ENCODE measurements at regions not wholly inside any gene's neighbourhood (a gene's known extent, or its start where the extent isn't known, plus 50 kb on each side); places are given as distances from the start of the nearest gene placed in this dataset.
"Not testable (repeated sequence)": the region's sequence is repeated elsewhere in the genome, so short reads cannot be mapped to it uniquely, and the experiment has no call there.

GRCh38 chr15:32253958-32254357 is 149.1 kb downstream of the GOLGA8K start:
- H3K4me3 Mint-ChIP-seq (ENCODE audit: unreplicated experiment); H3K27me3 Mint-ChIP-seq (ENCODE audit: unreplicated experiment); H3K4me1 Mint-ChIP-seq (ENCODE audit: low read depth, unreplicated experiment); H3K9me3 Mint-ChIP-seq (ENCODE audit: unreplicated experiment); DNase-seq; H3K27ac Mint-ChIP-seq (ENCODE audit: unreplicated experiment); H3K36me3 Mint-ChIP-seq (ENCODE audit: unreplicated experiment): not testable (repeated sequence)

DNA sequence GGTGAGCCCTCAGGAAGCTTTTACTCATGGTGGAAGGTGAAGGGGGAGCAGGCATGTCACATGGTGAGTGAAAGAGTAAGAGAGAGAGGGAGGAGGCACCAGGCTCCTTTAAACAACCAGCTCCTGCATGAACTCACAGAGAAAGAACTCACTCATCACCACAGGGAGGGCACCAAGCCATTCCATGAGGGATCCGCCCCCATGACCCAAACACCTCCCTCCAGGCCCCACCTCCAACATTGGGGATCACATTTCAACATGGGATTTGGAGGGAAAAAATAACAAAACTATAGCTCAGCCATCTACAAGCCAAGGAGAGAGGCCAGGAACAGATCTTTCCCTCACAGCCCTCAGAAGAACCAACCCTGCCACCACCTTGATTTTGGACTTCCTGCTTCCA is 153.9 kb downstream of the GOLGA8K start:
- H3K27me3 Mint-ChIP-seq (ENCODE audit: unreplicated experiment); H3K4me1 Mint-ChIP-seq (ENCODE audit: low read depth, unreplicated experiment); H3K36me3 Mint-ChIP-seq (ENCODE audit: unreplicated experiment); H3K9me3 Mint-ChIP-seq (ENCODE audit: unreplicated experiment); H3K27ac Mint-ChIP-seq (ENCODE audit: unreplicated experiment); H3K4me3 Mint-ChIP-seq (ENCODE audit: unreplicated experiment); DNase-seq: not testable (repeated sequence)

- H3K27me3 Mint-ChIP-seq (ENCODE audit: unreplicated experiment); H3K4me3 Mint-ChIP-seq (ENCODE audit: unreplicated experiment); H3K9me3 Mint-ChIP-seq (ENCODE audit: unreplicated experiment); H3K27ac Mint-ChIP-seq (ENCODE audit: unreplicated experiment); H3K4me1 Mint-ChIP-seq (ENCODE audit: low read depth, unreplicated experiment); DNase-seq; H3K36me3 Mint-ChIP-seq (ENCODE audit: unreplicated experiment): not testable (repeated sequence)
Observed at GRCh38 chr15:32243727-32244126, 159.4 kb downstream of the GOLGA8K start.

- Mint-ChIP-seq H3K27ac (ENCODE audit: unreplicated experiment) (peak overlapping the region; percentile 90), H3K4me3 (ENCODE audit: unreplicated experiment) (peak overlapping the region; percentile 74)
- DNase-seq; H3K36me3 Mint-ChIP-seq (ENCODE audit: unreplicated experiment); H3K9me3 Mint-ChIP-seq (ENCODE audit: unreplicated experiment); H3K4me1 Mint-ChIP-seq (ENCODE audit: low read depth, unreplicated experiment); H3K27me3 Mint-ChIP-seq (ENCODE audit: unreplicated experiment): not testable (repeated sequence)
Observed at GRCh38 chr15:32242780-32243528, 160.1 kb downstream of the GOLGA8K start.

DNA sequence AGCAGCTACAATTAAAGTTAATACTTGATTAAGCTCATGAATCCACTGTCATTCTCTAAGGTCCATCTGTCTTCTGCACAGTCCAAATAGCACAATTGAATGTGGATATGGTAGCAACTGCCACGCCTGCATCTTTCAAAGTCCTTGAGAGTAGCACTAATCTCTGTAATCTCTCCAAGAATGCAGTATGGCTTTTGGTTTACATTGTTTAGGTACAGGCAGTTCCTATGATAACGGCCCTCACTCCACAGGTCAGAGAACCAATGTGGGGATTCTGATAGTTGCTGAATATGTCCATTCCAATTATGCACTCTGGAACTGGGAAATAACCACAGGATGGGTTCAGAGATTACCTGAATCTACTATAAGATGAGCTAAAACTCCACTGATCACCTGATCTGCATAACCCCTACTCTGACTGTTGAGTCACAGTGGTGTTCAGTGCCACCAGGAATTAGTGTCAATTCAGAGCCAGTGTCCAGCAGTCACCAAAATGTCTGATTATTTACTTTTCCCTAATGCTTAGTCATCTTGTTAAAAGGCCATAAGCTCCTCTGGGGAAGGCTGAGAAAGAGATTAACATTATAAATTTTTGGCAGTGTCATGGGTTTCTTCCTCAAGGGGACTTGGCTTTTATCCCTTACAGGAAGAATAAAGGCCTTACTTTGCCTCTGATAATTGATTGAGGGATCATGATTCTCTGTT is 175.5 kb downstream of the GOLGA8K start:
- not testable (repeated sequence) for H3K27me3 Mint-ChIP-seq (ENCODE audit: unreplicated experiment); H3K4me3 Mint-ChIP-seq (ENCODE audit: unreplicated experiment); H3K9me3 Mint-ChIP-seq (ENCODE audit: unreplicated experiment); DNase-seq; H3K4me1 Mint-ChIP-seq (ENCODE audit: low read depth, unreplicated experiment); H3K36me3 Mint-ChIP-seq (ENCODE audit: unreplicated experiment); H3K27ac Mint-ChIP-seq (ENCODE audit: unreplicated experiment)

DNA sequence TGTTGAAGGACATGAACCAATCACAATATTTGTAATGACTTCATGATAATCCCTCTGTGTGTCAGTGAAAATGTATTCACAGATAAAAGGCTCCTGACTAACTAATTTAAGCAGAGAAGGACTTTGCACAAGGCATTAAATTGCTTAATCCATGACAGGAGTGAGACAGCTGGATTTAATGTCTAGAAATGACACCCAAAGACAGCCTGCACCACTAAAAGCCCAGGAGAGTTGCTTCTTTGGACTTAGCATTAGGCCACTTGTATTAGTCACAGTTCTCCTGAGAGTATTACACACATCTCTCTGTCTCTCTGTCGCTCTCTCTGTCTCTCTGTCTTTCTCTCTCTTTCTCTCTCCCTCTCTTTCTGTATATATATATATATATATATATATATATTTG is 180.4 kb downstream of the GOLGA8K start:
- Mint-ChIP-seq H3K9me3 (ENCODE audit: unreplicated experiment) (no peaks in the 10 kb centered on the region), H3K27ac (ENCODE audit: unreplicated experiment) (no peak overlapping the region), H3K4me1 (ENCODE audit: low read depth, unreplicated experiment) (peaks cover 2% of the 10 kb centered on the region), H3K27me3 (ENCODE audit: unreplicated experiment) (peaks cover 2% of the 10 kb centered on the region), H3K36me3 (ENCODE audit: unreplicated experiment) (peaks cover 22% of the 10 kb centered on the region), H3K4me3 (ENCODE audit: unreplicated experiment) (no peak overlapping the region)
- TF ChIP-seq, protein P1, sequence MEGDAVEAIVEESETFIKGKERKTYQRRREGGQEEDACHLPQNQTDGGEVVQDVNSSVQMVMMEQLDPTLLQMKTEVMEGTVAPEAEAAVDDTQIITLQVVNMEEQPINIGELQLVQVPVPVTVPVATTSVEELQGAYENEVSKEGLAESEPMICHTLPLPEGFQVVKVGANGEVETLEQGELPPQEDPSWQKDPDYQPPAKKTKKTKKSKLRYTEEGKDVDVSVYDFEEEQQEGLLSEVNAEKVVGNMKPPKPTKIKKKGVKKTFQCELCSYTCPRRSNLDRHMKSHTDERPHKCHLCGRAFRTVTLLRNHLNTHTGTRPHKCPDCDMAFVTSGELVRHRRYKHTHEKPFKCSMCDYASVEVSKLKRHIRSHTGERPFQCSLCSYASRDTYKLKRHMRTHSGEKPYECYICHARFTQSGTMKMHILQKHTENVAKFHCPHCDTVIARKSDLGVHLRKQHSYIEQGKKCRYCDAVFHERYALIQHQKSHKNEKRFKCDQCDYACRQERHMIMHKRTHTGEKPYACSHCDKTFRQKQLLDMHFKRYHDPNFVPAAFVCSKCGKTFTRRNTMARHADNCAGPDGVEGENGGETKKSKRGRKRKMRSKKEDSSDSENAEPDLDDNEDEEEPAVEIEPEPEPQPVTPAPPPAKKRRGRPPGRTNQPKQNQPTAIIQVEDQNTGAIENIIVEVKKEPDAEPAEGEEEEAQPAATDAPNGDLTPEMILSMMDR (IDR thresholded peaks at IDR 0.05; ENCODE audit: partially characterized antibody, unreplicated experiment): no peak
- DNase-seq: no peak

Measured in glutamatergic neuron (in vitro differentiated cells).